Panc1 (cell line): ENCODE measurements at regions not wholly inside any gene's neighbourhood (a gene's known extent, or its start where the extent isn't known, plus 50 kb on each side); places are given as distances from the start of the nearest gene placed in this dataset.

Source experiments
- POLR2AphosphoS5 ChIP-seq: IDR thresholded peaks from 2 replicates; pipeline ENCODE4 v1.6.1; 2012; ENCODE audit warnings: mild to moderate bottlenecking, low read depth, low read length, moderate library complexity
- SIN3A ChIP-seq: IDR thresholded peaks from 2 replicates; pipeline ENCODE4 v1.6.1; 2012; ENCODE audit warnings: low read depth, mild to moderate bottlenecking, low read length, moderate library complexity, borderline replicate concordance; ENCODE audit not compliant: insufficient read depth
- TF ChIP-seq, protein P1 (sequence below): fragments of 450-650 bp; IDR thresholded peaks from 2 replicates; pipeline ENCODE4 v1.5.1; 2017; ENCODE audit warnings: mild to moderate bottlenecking
- TF ChIP-seq, protein P2 (sequence below), 2 experiments: IDR thresholded peaks; 2 replicates each; pipeline ENCODE4 v1.6.1; 2011 to 2012; ENCODE audit warnings: low read depth in 2 of 2, control low read depth in 1 of 2, low read length in 1 of 2, mild to moderate bottlenecking in 1 of 2, moderate library complexity in 1 of 2; ENCODE audit not compliant: insufficient read depth in 1 of 2

DNA sequence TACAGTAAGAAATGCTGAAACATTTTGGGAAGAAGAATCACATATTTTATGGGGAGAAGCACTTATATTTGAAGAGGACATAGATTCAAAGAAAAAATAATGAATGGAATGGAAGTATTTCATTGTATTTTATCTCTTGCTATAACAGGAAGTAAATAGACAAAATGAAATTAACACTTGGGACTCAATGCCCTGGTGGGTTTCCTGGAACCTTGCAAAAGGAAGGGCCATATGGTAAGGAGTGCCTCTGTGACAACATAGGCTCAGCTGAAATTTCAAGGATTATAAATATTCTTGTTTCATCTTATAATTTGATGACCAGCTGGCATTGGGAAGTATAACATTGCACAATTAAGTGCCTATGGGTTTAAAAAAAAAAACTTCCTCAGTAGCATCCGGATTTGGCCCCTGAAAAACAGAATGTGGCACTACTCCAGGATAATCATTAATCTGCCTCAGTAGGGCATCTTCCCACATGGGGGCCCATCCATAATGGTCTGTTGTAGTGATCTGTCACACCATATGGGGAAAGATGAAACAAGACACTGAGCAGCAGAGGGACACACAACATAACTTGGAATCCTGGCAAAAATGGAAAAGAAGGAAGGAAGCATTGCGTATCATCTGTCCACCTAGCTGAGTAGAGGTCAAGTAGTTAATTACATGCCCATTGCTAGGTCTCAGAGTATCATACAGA is 321.6 kb downstream of the NDFIP2 start:
- TF ChIP-seq, protein P1, sequence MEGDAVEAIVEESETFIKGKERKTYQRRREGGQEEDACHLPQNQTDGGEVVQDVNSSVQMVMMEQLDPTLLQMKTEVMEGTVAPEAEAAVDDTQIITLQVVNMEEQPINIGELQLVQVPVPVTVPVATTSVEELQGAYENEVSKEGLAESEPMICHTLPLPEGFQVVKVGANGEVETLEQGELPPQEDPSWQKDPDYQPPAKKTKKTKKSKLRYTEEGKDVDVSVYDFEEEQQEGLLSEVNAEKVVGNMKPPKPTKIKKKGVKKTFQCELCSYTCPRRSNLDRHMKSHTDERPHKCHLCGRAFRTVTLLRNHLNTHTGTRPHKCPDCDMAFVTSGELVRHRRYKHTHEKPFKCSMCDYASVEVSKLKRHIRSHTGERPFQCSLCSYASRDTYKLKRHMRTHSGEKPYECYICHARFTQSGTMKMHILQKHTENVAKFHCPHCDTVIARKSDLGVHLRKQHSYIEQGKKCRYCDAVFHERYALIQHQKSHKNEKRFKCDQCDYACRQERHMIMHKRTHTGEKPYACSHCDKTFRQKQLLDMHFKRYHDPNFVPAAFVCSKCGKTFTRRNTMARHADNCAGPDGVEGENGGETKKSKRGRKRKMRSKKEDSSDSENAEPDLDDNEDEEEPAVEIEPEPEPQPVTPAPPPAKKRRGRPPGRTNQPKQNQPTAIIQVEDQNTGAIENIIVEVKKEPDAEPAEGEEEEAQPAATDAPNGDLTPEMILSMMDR = no peak
- TF ChIP-seq POLR2AphosphoS5 (no peak), SIN3A (no peak)
- TF ChIP-seq, protein P2, sequence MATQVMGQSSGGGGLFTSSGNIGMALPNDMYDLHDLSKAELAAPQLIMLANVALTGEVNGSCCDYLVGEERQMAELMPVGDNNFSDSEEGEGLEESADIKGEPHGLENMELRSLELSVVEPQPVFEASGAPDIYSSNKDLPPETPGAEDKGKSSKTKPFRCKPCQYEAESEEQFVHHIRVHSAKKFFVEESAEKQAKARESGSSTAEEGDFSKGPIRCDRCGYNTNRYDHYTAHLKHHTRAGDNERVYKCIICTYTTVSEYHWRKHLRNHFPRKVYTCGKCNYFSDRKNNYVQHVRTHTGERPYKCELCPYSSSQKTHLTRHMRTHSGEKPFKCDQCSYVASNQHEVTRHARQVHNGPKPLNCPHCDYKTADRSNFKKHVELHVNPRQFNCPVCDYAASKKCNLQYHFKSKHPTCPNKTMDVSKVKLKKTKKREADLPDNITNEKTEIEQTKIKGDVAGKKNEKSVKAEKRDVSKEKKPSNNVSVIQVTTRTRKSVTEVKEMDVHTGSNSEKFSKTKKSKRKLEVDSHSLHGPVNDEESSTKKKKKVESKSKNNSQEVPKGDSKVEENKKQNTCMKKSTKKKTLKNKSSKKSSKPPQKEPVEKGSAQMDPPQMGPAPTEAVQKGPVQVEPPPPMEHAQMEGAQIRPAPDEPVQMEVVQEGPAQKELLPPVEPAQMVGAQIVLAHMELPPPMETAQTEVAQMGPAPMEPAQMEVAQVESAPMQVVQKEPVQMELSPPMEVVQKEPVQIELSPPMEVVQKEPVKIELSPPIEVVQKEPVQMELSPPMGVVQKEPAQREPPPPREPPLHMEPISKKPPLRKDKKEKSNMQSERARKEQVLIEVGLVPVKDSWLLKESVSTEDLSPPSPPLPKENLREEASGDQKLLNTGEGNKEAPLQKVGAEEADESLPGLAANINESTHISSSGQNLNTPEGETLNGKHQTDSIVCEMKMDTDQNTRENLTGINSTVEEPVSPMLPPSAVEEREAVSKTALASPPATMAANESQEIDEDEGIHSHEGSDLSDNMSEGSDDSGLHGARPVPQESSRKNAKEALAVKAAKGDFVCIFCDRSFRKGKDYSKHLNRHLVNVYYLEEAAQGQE (IDR thresholded peaks at IDR 0.05; ENCODE audit: insufficient read depth in 1 of 2, low read depth in 2 of 2, low read length in 1 of 2) = no peak
